ENCODE measurements at regions not wholly inside any gene's neighbourhood (a gene's known extent, or its start where the extent isn't known, plus 50 kb on each side); places are given as distances from the start of the nearest gene placed in this dataset.
A peak's percentile ranks its signal among the peaks of the same experiment; 100 is the strongest.

- no peak for TF ChIP-seq CREB1 (IDR thresholded peaks at IDR 0.05; ENCODE audit: low read depth)
- TF ChIP-seq RAD21 (IDR thresholded peaks at IDR 0.05; ENCODE audit: low read depth): peak; percentile 35
Observed at GRCh38 chr21:25039461-25040380, 567.6 kb downstream of the MRPL39 start.

- TF ChIP-seq EGR1 (IDR thresholded peaks at IDR 0.05): no peak
- TF ChIP-seq CREB1 (IDR thresholded peaks at IDR 0.05; ENCODE audit: low read depth): no peak
- TF ChIP-seq YY1 (IDR thresholded peaks at IDR 0.05; ENCODE audit: low read depth): no peak
- TF ChIP-seq REST (IDR thresholded peaks at IDR 0.05; ENCODE audit: low read depth): no peak
- no peak for TF ChIP-seq TAF1 (IDR thresholded peaks at IDR 0.05; ENCODE audit: low read depth)
- no peak for TF ChIP-seq CEBPB (IDR thresholded peaks at IDR 0.05)
- TF ChIP-seq EP300 (IDR thresholded peaks at IDR 0.05; ENCODE audit: borderline replicate concordance): no peak
Observed at GRCh38 chr21:25036775-25037174, 570.5 kb downstream of the MRPL39 start.

GRCh38 chr21:25031750-25032149 lies 575.5 kb downstream of the MRPL39 start:
- no peak for TF ChIP-seq EP300 (IDR thresholded peaks at IDR 0.05; ENCODE audit: borderline replicate concordance)
- no peak for TF ChIP-seq ZBTB7A (IDR thresholded peaks at IDR 0.05; ENCODE audit: low read depth)
- no peak for TF ChIP-seq EGR1 (IDR thresholded peaks at IDR 0.05)
- TF ChIP-seq REST (IDR thresholded peaks at IDR 0.05; ENCODE audit: low read depth): no peak
- TF ChIP-seq CEBPB (IDR thresholded peaks at IDR 0.05): no peak
- no peak for TF ChIP-seq YY1 (IDR thresholded peaks at IDR 0.05; ENCODE audit: low read depth)
- no peak for TF ChIP-seq MAX (IDR thresholded peaks at IDR 0.05)
- TF ChIP-seq NFIC (IDR thresholded peaks at IDR 0.05): no peak
- no peak for TF ChIP-seq CREB1 (IDR thresholded peaks at IDR 0.05; ENCODE audit: low read depth)
- TF ChIP-seq TAF1 (IDR thresholded peaks at IDR 0.05; ENCODE audit: low read depth): no peak
- TF ChIP-seq RAD21 (IDR thresholded peaks at IDR 0.05; ENCODE audit: low read depth): no peak
- TF ChIP-seq FOXM1 (IDR thresholded peaks at IDR 0.05; ENCODE audit: borderline replicate concordance, low read depth): no peak
- TF ChIP-seq USF1 (IDR thresholded peaks at IDR 0.05): no peak
- no peak for TF ChIP-seq TCF12 (IDR thresholded peaks at IDR 0.05; ENCODE audit: low read depth)
- no peak for TF ChIP-seq TEAD4 (IDR thresholded peaks at IDR 0.05)

- TF ChIP-seq FOXM1 (IDR thresholded peaks at IDR 0.05; ENCODE audit: borderline replicate concordance, low read depth): no peak
- no peak for TF ChIP-seq ZBTB7A (IDR thresholded peaks at IDR 0.05; ENCODE audit: low read depth)
- TF ChIP-seq EGR1 (IDR thresholded peaks at IDR 0.05): no peak
- TF ChIP-seq TCF12 (IDR thresholded peaks at IDR 0.05; ENCODE audit: low read depth): no peak
- TF ChIP-seq USF1 (IDR thresholded peaks at IDR 0.05): no peak
- TF ChIP-seq TEAD4 (IDR thresholded peaks at IDR 0.05): no peak
- no peak for TF ChIP-seq YY1 (IDR thresholded peaks at IDR 0.05; ENCODE audit: low read depth)
- TF ChIP-seq REST (IDR thresholded peaks at IDR 0.05; ENCODE audit: low read depth): no peak
- TF ChIP-seq NFIC (IDR thresholded peaks at IDR 0.05): no peak
- TF ChIP-seq CEBPB (IDR thresholded peaks at IDR 0.05): no peak
- no peak for TF ChIP-seq CREB1 (IDR thresholded peaks at IDR 0.05; ENCODE audit: low read depth)
- no peak for TF ChIP-seq RAD21 (IDR thresholded peaks at IDR 0.05; ENCODE audit: low read depth)
Observed at GRCh38 chr21:25029580-25029979, 577.7 kb downstream of the MRPL39 start.
